Mammary epithelial cell (primary cell): ENCODE measurements at regions not wholly inside any gene's neighbourhood (a gene's known extent, or its start where the extent isn't known, plus 50 kb on each side); places are given as distances from the start of the nearest gene placed in this dataset.

Experiments
- EZH2 ChIP-seq: IDR thresholded peaks from 2 replicates; pipeline ENCODE4 v1.6.1; 2012; ENCODE audit warnings: low read length, inconsistent platforms, borderline replicate concordance
- TF ChIP-seq, protein P1 (sequence below), 2 donors: IDR thresholded peaks in 1 of 2; conservative IDR thresholded peaks in 1 of 2; 2 replicates each; pipeline ENCODE4 v1.5.1; 2011 to 2012; ENCODE audit warnings: inconsistent platforms in 2 of 2, low read length in 2 of 2, mild to moderate bottlenecking in 2 of 2, control low read depth in 1 of 2, low read depth in 1 of 2; ENCODE audit not compliant: insufficient read depth in 1 of 2; ENCODE audit errors: extremely low read depth in 1 of 2

DNA sequence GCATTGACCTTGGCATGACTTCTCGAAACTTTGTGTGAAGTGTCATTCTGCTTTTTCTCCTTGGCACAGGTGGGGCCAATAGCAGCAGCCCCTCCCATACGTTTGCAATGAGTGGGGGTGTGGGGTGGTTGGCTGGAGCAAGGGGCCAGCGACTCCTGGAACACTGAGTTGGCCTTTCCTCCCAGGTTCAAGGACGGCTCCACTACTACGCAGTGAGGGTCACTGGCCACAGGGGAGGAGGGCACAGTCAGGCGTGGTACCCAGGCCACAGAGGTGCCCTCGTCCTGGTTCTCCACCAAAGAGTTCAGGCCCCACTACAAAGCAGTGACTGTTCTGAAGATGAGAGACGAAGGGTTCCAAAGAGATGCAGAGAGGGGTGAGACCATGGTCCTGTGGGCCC, 70.6 kb upstream of the OTOS start:
- TF ChIP-seq, protein P1, sequence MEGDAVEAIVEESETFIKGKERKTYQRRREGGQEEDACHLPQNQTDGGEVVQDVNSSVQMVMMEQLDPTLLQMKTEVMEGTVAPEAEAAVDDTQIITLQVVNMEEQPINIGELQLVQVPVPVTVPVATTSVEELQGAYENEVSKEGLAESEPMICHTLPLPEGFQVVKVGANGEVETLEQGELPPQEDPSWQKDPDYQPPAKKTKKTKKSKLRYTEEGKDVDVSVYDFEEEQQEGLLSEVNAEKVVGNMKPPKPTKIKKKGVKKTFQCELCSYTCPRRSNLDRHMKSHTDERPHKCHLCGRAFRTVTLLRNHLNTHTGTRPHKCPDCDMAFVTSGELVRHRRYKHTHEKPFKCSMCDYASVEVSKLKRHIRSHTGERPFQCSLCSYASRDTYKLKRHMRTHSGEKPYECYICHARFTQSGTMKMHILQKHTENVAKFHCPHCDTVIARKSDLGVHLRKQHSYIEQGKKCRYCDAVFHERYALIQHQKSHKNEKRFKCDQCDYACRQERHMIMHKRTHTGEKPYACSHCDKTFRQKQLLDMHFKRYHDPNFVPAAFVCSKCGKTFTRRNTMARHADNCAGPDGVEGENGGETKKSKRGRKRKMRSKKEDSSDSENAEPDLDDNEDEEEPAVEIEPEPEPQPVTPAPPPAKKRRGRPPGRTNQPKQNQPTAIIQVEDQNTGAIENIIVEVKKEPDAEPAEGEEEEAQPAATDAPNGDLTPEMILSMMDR (conservative IDR thresholded peaks at IDR 0.05 in 1 of 2, IDR thresholded peaks at IDR 0.05 in 1 of 2; ENCODE audit: extremely low read depth in 1 of 2, insufficient read depth in 1 of 2, low read depth in 1 of 2, low read length in 2 of 2): no peak
- no peak for TF ChIP-seq EZH2
